Activated T-cell treated with anti-CD3 and anti-CD28 coated beads, Interleukin-2, amount 50 U/mL, for 4 hours (primary cell): ENCODE measurements at regions not wholly inside any gene's neighbourhood (a gene's known extent, or its start where the extent isn't known, plus 50 kb on each side); places are given as distances from the start of the nearest gene placed in this dataset.

Experiments
- ATAC-seq, 2 donors: fragments of 200-7000 bp; cut with Tn5 transposase; one replicate each; pipeline ENCODE4 v1.10.0; 2021
- DNase-seq: peaks from one replicate; pipeline ENCODE4 v3.0.0-alpha.2; 2020
- H3K27me3 Mint-ChIP-seq: one replicate; pipeline ENCODE4 v1.8.0; 2021; ENCODE audit warnings: low read depth, mixed read lengths
- H3K36me3 Mint-ChIP-seq: one replicate; pipeline ENCODE4 v1.8.0; 2022; ENCODE audit warnings: mixed read lengths; ENCODE audit not compliant: insufficient read depth
- H3K4me1 Mint-ChIP-seq: one replicate; pipeline ENCODE4 v1.8.0; 2021; ENCODE audit warnings: low read depth, mixed read lengths
- H3K4me3 Mint-ChIP-seq: one replicate; pipeline ENCODE4 v1.8.0; 2021; ENCODE audit warnings: mild to moderate bottlenecking, moderate library complexity, mixed read lengths
- H3K9me3 Mint-ChIP-seq: one replicate; pipeline ENCODE4 v1.8.0; 2021; ENCODE audit warnings: mixed read lengths

DNA sequence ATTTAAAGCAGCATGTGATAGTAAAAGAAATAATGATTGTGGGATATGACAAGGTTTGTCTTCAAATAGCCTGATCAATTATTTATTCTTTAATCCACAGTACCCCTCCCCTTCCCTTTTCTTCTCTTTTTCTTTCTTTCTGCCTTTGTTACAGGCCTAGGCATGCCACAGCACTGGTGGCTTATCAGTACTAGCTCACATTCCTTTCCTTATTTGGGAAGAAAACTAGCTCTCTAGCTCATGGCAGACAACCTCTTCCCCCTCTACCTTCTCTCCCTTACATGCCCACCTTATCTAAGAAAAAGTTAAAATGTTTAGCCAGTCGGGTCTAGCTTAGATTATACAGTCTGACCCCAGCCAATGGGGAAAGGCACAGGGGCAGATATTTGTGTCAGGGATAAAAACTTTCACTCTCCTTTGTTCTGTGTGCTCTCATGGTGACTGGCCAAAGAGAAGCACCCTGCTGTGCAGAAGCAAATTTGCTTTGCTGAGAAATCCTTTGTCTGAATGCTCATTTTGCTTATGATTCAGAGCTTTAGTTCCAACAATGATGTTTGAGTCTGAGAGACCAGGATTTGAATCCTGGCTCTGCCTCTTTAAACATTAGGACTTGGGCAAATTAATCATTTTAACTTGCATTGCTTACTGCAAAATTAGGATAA, 75.8 kb upstream of the CDH12 start:
- Mint-ChIP-seq H3K4me3 (no peak overlapping the region), H3K9me3 (peaks cover 25% of the 10 kb centered on the region), H3K36me3 (no peaks in the 10 kb centered on the region), H3K27me3 (no peaks in the 10 kb centered on the region), H3K4me1 (no peaks in the 10 kb centered on the region)
- ATAC-seq (no peak), DNase-seq (no peak)

DNA sequence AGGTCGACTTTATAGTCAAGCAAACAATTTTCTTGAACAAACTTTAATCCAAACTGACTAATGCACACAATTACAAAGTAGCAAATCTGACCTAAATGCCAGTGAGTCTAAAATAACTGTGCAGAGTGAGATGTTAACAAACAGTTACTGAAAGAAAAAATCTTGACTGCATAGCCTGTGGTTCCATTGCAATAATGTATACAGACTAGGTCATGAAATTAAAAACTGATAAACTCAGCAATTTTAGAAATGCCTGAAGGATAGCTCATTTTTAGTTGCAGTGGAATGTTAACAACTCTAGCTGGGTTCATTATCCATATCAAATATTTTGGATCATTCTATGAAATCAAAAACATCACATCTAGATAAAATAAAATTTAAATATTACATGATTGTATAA, 73.4 kb upstream of the CDH12 start:
- DNase-seq (no peak), ATAC-seq (no peak)
- H3K27me3 Mint-ChIP-seq = no peaks in the 10 kb centered on the region
- no peak overlapping the region for H3K4me3 Mint-ChIP-seq
- peaks cover 17% of the 10 kb centered on the region for H3K9me3 Mint-ChIP-seq
- no peaks in the 10 kb centered on the region for H3K4me1 Mint-ChIP-seq
- no peaks in the 10 kb centered on the region for H3K36me3 Mint-ChIP-seq

DNA sequence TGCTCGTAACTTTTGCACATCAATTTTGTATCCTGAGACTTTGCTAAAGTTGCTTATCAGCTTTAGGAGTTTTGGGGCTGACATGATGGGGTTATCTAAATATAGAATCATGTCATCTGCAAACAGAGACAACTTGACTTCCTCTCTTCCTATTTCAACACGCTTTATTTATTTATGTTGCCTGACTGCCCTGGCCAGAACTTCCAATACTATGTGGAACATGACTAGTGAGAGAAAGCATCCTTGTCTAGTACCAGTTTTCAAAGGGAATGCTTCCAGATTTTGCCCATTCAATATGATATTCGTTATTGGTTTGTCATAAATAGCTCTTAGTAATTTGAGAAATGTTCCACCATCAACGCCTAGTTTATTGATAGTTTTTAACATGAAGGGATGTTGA, 65.4 kb upstream of the CDH12 start:
- Mint-ChIP-seq H3K4me1 (no peaks in the 10 kb centered on the region), H3K27me3 (no peaks in the 10 kb centered on the region), H3K4me3 (no peak overlapping the region), H3K9me3 (peaks cover 20% of the 10 kb centered on the region), H3K36me3 (no peaks in the 10 kb centered on the region)
- no peak for DNase-seq
- no peak for ATAC-seq

DNA sequence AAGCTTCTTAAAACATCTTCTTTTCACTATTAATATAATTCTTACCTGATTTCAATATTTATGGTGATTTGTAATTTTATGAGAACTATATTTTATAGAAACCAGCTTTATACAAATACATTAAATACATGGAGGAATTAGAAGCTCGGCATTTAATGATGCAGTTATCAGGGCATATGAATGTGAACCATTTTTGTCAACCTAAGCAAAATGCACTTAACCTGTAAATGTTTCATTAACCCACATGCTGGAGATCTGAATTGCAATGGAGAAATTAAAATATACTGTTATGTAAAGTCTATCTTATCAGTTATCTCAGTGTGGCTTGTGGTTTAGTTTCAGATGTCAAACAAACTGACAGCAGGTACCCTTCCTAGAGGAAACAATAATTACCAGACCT, 63.2 kb upstream of the CDH12 start:
- H3K27me3 Mint-ChIP-seq = no peaks in the 10 kb centered on the region

DNA sequence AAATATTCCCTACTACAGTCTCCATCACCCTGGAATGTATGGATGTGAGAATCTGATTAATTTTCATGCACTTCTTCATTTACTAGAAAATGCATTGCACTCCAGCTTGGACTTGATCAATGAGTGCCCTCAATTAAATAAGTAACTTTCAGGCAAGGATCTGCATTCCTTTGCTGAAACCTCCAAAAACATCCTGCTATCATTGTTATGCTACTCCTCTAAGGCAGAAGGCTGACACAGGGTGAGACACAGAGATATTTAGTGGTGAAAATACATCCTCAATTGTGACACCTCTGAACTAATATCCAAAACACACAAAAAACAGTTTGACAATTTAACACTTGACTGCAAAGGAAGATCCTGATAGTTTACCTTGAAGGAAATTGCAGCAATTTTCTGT, 57.9 kb upstream of the CDH12 start:
- H3K27me3 Mint-ChIP-seq = no peaks in the 10 kb centered on the region
- no peaks in the 10 kb centered on the region for H3K4me1 Mint-ChIP-seq
- no peak overlapping the region for H3K4me3 Mint-ChIP-seq
- DNase-seq (no peak), ATAC-seq (no peak)
- H3K9me3 Mint-ChIP-seq = no peaks in the 10 kb centered on the region
- H3K36me3 Mint-ChIP-seq = no peaks in the 10 kb centered on the region

More for the DNA sequence above, 63.2 kb upstream of the CDH12 start:
- no peak for DNase-seq
- ATAC-seq = no peak
- Mint-ChIP-seq H3K4me3 (no peak overlapping the region), H3K36me3 (no peaks in the 10 kb centered on the region), H3K4me1 (no peaks in the 10 kb centered on the region), H3K9me3 (peaks cover 16% of the 10 kb centered on the region)

DNA sequence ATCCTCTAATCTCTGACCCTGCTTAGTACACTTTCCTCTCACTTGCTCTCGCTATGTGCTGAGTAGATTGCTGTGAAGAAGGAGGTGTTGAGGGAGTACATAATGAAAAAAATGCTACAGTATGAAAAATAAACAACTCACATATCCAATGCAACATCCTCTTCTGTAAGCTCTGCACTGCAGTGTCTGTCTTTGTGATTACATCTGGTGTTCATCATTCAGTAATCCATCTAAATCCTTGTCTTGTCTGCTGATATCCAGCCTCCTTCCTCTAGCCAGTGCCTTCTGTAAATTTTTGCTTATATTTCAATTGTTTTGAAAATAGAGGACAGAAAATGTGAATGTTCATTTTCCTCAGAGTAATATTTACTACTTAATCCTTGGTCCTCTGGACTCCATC, 57.4 kb upstream of the CDH12 start:
- no peaks in the 10 kb centered on the region for H3K4me1 Mint-ChIP-seq
- H3K36me3 Mint-ChIP-seq = no peaks in the 10 kb centered on the region
- ATAC-seq = no peak
- H3K27me3 Mint-ChIP-seq = no peaks in the 10 kb centered on the region
- no peak for DNase-seq
- no peaks in the 10 kb centered on the region for H3K9me3 Mint-ChIP-seq
- H3K4me3 Mint-ChIP-seq = no peak overlapping the region

DNA sequence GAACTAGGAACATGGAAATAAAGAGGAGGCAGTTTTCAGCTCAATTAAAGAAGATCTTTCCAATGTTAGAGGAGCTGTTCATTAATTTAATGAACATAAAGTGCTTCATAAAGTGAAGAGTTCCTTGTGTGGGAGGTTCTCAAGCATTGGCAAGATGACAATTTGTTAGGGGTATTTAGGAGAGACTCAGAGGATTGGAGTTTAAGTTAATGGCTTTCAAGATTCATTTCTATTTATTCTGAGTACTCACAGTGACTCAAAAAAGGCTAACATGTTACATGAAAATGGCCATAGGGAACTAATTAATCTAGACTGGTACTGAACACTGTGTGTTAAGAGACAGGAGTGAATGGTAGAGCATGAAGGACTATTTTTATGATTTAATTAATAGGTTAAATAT, 55.4 kb upstream of the CDH12 start:
- Mint-ChIP-seq H3K27me3 (no peaks in the 10 kb centered on the region), H3K4me1 (no peaks in the 10 kb centered on the region), H3K36me3 (no peaks in the 10 kb centered on the region), H3K4me3 (no peak overlapping the region), H3K9me3 (no peaks in the 10 kb centered on the region)
- DNase-seq = no peak
- no peak for ATAC-seq

DNA sequence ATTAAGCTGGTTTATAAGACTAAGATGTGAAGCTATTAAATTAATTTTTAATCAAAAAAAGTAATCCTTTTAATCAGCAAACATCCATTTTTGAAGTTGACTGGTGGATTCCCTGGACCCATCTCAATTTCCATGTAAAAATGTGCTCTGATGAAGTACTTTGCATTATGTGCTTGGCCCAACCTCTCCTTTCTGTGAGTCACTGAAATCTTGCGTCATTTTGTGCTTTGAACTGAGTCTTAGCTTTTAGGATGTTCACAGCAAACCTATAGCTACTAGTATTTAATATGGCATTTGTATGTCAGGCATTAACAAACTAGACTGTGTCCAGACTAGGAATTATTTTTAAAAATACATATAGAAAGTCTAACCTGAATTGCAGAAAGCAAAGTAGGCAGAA, 55.0 kb upstream of the CDH12 start:
- Mint-ChIP-seq H3K4me3 (no peak overlapping the region), H3K4me1 (no peaks in the 10 kb centered on the region), H3K36me3 (no peaks in the 10 kb centered on the region), H3K27me3 (no peaks in the 10 kb centered on the region), H3K9me3 (no peaks in the 10 kb centered on the region)
- ATAC-seq (no peak), DNase-seq (no peak)
